NT2/D1 (cell line): ENCODE measurements at regions not wholly inside any gene's neighbourhood (a gene's known extent, or its start where the extent isn't known, plus 50 kb on each side); places are given as distances from the start of the nearest gene placed in this dataset.

Experiments
- SUZ12 ChIP-seq: IDR thresholded peaks from 2 replicates; pipeline ENCODE4 v1.6.1; 2011; ENCODE audit not compliant: insufficient read length, insufficient read depth; ENCODE audit errors: extremely low read depth
- YY1 ChIP-seq: IDR thresholded peaks from 2 replicates; pipeline ENCODE4 v1.6.1; 2011; ENCODE audit not compliant: insufficient read length, insufficient read depth
- ZNF274 ChIP-seq: IDR thresholded peaks from 2 replicates; pipeline ENCODE4 v1.6.1; 2011; ENCODE audit warnings: mild to moderate bottlenecking, low read depth, low read length

DNA sequence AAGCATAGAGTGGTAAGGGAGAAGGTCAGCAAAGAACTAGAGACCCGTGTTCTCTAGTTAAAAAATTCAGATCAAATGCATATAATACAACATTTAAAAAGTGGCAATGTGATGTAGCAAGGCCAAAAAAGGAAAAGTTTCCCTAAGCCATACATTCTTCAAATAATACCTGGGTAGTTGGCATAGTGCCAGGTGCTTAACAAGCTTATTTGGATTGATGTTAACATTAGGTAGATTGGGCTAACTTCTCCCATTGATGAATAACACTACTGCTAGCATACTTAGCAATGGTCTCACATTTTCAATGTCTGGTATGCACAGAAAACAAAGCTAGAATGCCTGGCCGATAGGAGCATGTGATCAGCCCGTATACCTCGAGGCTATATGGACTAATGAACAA lies 283.6 kb upstream of the RARB start:
- no peak for TF ChIP-seq YY1
- TF ChIP-seq ZNF274 = no peak
- TF ChIP-seq SUZ12 = no peak
